ENCODE measurements at regions not wholly inside any gene's neighbourhood (a gene's known extent, or its start where the extent isn't known, plus 50 kb on each side); places are given as distances from the start of the nearest gene placed in this dataset.

GRCh38 chr15:27617013-27617412, 482.1 kb downstream of the OCA2 start:
- TF ChIP-seq CTCF (conservative IDR thresholded peaks at IDR 0.05; ENCODE audit: low read depth in 2 of 2) (no peak), POLR2AphosphoS5 (IDR thresholded peaks at IDR 0.05; ENCODE audit: low read depth) (no peak), CREB1 (CRISPR knock-in tag; IDR thresholded peaks at IDR 0.05; ENCODE audit: low read depth) (no peak), EZH2phosphoT487 (IDR thresholded peaks at IDR 0.05; ENCODE audit: unreplicated experiment) (no peak), REST (IDR thresholded peaks at IDR 0.05; ENCODE audit: unreplicated experiment) (no peak)
